A673 (cell line): ENCODE measurements at regions not wholly inside any gene's neighbourhood (a gene's known extent, or its start where the extent isn't known, plus 50 kb on each side); places are given as distances from the start of the nearest gene placed in this dataset.

ENCODE experiments used
- EZH2 ChIP-seq: fragments of 200-600 bp; sonication (generic); IDR thresholded peaks from 2 replicates; pipeline ENCODE4 v1.6.1; 2017; ENCODE audit warnings: borderline replicate concordance, low read depth, mild to moderate bottlenecking, mixed read lengths, antibody characterized with exemption, low read length; ENCODE audit not compliant: poor library complexity, severe bottlenecking
- TF ChIP-seq, protein P1 (sequence below): fragments of 300-800, 200-600 bp; sonication (generic); conservative IDR thresholded peaks from 2 replicates; pipeline ENCODE4 v1.5.1; 2017; ENCODE audit warnings: low read depth, mild to moderate bottlenecking, antibody characterized with exemption, low read length, moderate library complexity, mixed read lengths

DNA sequence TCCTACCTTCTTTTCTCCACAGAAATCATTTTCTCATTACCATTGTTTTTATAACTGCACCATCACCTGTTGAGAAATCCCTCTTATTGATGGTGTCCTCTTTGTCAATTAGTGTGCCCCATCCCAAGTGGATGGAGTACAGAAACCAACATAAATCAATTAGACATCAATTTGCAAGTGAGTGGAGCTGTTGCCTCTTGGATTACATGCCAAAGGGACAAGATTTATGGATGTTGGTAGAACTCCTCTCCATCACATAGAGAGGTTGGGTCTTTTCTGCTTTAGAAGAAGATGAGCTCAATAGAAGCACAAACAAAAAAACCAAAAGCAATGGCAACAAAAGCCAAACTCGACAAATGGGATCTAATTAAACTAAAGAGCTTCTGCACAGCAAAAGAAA is 973.5 kb downstream of the CDH11 start:
- TF ChIP-seq, protein P1, sequence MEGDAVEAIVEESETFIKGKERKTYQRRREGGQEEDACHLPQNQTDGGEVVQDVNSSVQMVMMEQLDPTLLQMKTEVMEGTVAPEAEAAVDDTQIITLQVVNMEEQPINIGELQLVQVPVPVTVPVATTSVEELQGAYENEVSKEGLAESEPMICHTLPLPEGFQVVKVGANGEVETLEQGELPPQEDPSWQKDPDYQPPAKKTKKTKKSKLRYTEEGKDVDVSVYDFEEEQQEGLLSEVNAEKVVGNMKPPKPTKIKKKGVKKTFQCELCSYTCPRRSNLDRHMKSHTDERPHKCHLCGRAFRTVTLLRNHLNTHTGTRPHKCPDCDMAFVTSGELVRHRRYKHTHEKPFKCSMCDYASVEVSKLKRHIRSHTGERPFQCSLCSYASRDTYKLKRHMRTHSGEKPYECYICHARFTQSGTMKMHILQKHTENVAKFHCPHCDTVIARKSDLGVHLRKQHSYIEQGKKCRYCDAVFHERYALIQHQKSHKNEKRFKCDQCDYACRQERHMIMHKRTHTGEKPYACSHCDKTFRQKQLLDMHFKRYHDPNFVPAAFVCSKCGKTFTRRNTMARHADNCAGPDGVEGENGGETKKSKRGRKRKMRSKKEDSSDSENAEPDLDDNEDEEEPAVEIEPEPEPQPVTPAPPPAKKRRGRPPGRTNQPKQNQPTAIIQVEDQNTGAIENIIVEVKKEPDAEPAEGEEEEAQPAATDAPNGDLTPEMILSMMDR, result no peak
- no peak for TF ChIP-seq EZH2
